ENCODE measurements at regions not wholly inside any gene's neighbourhood (a gene's known extent, or its start where the extent isn't known, plus 50 kb on each side); places are given as distances from the start of the nearest gene placed in this dataset.

- Mint-ChIP-seq H3K27me3 (peaks cover 21% of the 10 kb centered on the region), H3K4me3 (no peak overlapping the region), H3K4me1 (ENCODE audit: unreplicated experiment) (peaks cover 6% of the 10 kb centered on the region), H3K36me3 (no peaks in the 10 kb centered on the region), H3K27ac (no peak overlapping the region), H3K9me3 (no peaks in the 10 kb centered on the region)
- DNase-seq (ENCODE audit: extremely low spot score, unreplicated experiment): no peak
- TF ChIP-seq CTCF (conservative IDR thresholded peaks at IDR 0.05): no peak
These were observed 53.0 kb upstream of the EXOC4 start for GRCh38 chr7:133199831-133200230.

DNA sequence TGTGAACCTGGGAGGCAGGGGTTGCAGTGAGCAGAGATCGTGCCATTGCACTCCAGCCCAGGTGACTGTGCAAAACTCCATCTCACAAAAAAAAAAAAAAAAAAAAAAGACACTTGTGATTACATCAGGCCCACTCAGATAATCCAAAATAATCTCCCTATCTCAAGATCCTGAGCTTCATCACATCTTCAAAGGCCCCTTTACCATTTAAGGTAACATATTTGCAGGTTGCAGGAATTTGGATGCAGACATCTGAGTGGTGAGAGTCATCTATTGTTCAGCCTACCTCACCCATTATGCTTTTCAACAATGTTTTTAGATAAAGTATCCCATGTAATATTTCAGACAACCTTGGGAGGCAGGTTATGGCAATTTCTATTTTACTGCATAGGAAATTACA, 51.4 kb upstream of the EXOC4 start:
- Mint-ChIP-seq H3K27ac (no peak overlapping the region), H3K36me3 (no peaks in the 10 kb centered on the region), H3K9me3 (no peaks in the 10 kb centered on the region), H3K4me3 (no peak overlapping the region), H3K4me1 (ENCODE audit: unreplicated experiment) (peaks cover 6% of the 10 kb centered on the region), H3K27me3 (peaks cover 9% of the 10 kb centered on the region)
- no peak for DNase-seq (ENCODE audit: extremely low spot score, unreplicated experiment)
- TF ChIP-seq CTCF (conservative IDR thresholded peaks at IDR 0.05): no peak

GRCh38 chr7:133202942-133203341, 49.9 kb upstream of the EXOC4 start:
- TF ChIP-seq CTCF (conservative IDR thresholded peaks at IDR 0.05): no peak
- H3K36me3 Mint-ChIP-seq: no peaks in the 10 kb centered on the region

More at GRCh38 chr7:133202942-133203341, 49.9 kb upstream of the EXOC4 start:
- Mint-ChIP-seq H3K27ac (no peak overlapping the region), H3K27me3 (no peaks in the 10 kb centered on the region), H3K4me1 (ENCODE audit: unreplicated experiment) (no peaks in the 10 kb centered on the region), H3K4me3 (no peak overlapping the region), H3K9me3 (no peaks in the 10 kb centered on the region)
- no peak for DNase-seq (ENCODE audit: extremely low spot score, unreplicated experiment)
